NCI-H1417 treated with DMSO at 0.1 percent for 48 hours (cell line): ENCODE measurements at regions not wholly inside any gene's neighbourhood (a gene's known extent, or its start where the extent isn't known, plus 50 kb on each side); places are given as distances from the start of the nearest gene placed in this dataset.
"Not testable (repeated sequence)": the region's sequence is repeated elsewhere in the genome, so short reads cannot be mapped to it uniquely, and the experiment has no call there.

Source experiments
- DNase-seq: peaks from one replicate; lab custom pipeline; 2025; lab: John Stamatoyannopoulos, UW

DNA sequence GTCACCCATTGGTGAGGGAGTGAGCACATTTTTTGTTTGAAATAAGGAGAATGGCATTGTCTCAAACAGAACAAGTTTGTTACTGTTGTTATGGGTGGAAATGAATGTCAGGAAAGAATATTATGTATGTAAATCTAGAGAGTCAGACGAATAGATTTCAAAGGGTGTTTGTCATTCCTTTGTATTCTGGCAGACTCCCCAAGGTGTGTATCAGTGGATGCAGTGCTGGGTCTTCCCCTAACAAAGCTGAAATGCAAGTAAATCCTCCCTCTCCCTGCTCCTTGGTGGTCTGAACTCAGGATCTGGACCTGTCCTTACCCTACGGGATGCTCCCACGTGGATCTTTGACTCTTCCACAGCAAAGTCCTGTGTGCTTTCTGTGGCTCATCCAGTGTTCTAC lies 139.5 kb upstream of the ZNF516 start:
- DNase-seq = no peak

GRCh38 chr18:76633588-76634269 lies 138.7 kb upstream of the ZNF516 start:
- DNase-seq = no peak

- DNase-seq = no peak
Observed at GRCh38 chr18:76627444-76627843, 132.4 kb upstream of the ZNF516 start.

DNA sequence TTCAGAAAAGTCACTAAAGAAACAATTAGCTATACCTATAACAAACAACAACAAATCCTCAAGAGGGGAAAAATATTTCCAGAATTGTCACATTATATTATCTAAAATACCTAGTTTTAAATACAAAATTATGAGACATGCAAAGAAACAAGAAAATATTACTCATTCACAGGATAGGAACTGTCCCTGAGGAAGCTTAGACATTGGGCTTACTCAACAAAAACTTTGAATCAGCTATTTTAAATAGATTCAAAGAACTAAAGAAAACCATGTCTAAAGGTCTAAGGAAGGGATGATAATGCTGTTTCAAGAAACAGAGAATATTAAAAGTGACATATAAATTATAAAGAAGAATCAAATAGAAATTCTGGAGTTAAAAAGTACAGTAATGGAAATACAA lies 131.9 kb upstream of the ZNF516 start:
- DNase-seq = no peak

DNA sequence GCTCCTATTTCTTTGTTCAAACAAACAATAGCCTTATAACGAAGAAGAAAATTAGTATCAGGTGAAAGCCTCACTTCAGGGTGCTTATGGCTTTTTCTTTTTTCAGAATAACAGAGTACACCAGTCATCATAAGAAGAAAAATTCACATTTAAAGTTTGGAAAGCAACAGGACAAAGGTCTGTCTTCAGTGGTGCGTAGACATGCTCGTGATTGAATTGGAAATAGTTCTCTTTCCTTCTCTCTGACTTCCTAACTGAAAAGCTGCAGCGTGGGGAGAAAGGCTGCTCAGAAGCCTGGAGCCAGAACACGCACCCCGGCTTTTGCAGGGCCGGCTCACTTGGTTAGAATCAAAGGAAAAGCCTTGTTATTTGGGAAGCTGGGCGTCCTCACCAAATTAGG lies 127.6 kb upstream of the ZNF516 start:
- DNase-seq = peak; percentile 86

DNA sequence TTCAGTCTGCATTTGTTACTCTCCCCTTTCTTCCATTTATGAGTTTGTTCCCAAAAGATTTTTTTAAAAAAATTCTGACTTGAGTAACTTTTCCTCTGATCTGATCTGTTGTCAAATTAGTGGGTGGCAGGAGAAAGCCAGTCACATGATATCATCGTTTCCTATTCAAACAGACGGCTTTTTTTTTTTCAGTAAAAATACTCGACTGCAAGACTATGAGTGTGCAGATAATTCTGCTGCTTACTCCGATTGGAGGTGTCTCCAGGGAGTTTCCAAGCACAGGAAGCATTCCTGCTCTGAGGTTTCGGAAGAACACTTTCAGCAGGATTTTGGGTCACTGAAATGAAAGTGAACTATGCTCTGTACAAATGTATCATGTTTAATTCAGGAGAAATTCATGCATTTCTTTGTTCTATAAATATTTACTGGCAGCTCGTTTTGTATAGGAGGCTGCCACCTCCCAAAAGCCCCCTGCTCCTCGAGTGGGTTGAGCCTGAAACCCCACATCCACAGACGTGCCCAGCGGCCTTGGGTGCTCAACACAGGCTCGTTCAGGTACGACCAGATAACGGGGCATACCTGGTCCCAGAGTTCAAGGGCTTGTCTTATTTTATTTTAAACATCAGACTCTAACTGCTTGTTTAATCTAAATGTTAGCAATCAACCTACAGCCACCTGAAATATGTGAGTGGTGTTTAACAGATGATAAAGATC lies 126.9 kb upstream of the ZNF516 start:
- DNase-seq = peak; percentile 90

GRCh38 chr18:76621226-76621625 lies 126.2 kb upstream of the ZNF516 start:
- peak; percentile 74 for DNase-seq

- peak; percentile 51 for DNase-seq
Observed at GRCh38 chr18:76620321-76621170, 125.5 kb upstream of the ZNF516 start.

DNA sequence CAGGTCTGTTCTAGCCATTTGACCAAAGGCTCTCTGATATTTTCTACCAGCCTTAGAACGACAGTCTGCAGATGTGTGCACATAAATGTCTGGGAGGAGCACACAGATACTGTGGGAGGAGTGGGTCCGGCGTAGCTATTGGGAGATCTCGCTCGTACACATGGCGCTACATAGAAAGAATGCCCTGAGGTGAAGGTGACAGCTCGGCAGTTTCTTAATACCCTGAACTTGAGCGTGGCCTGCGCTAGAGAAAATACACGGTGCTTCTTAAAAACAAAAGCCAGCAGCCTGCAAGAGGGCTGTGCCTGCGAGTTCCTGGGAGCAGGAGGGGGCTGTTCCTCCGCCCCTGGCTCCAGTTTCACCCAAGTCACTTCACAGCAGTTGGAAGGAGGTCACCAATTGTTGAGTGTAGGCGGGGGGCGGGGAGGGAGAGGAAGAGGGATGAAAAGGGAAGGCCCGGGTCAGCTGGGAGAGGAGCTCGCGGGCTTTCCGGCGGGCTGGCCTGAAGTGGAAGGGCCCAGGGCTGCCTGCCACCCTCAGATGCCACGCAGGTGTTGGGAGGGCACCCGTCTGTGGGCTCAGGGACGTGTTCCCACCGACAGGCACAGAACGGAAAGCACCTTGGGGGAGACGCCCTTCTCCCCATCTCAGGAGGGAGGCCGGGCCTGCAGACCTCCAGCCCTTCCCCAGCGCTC lies 124.7 kb upstream of the ZNF516 start:
- peak; percentile 86 for DNase-seq

- peak; percentile 86 for DNase-seq
Observed at GRCh38 chr18:76619261-76619620, 124.2 kb upstream of the ZNF516 start.

DNA sequence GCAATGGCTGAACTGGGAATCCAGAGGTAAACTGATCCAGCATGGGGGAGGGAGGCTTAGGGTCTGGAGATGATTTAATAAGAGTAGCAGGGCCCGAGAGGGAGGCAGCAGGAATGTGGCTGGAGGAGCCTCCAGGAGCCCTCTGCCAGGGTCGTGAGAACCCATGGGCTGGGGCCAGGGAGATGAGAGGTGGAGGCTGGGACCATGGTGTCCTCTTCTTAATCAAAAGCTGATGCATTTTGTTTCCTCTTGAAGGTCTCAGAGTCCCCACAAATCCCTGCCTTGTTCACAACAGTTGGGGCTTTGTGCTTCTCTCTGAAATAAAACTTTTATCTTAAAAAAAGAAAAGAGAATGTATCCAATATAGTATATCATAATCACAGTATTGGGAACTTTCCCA lies 123.7 kb upstream of the ZNF516 start:
- no peak for DNase-seq

- no peak for DNase-seq
Observed at GRCh38 chr18:76616373-76616772, 121.3 kb upstream of the ZNF516 start.

- DNase-seq = no peak
Observed at GRCh38 chr18:76615065-76615733, 120.2 kb upstream of the ZNF516 start.

GRCh38 chr18:76613755-76614120 lies 118.7 kb upstream of the ZNF516 start:
- DNase-seq = no peak

DNA sequence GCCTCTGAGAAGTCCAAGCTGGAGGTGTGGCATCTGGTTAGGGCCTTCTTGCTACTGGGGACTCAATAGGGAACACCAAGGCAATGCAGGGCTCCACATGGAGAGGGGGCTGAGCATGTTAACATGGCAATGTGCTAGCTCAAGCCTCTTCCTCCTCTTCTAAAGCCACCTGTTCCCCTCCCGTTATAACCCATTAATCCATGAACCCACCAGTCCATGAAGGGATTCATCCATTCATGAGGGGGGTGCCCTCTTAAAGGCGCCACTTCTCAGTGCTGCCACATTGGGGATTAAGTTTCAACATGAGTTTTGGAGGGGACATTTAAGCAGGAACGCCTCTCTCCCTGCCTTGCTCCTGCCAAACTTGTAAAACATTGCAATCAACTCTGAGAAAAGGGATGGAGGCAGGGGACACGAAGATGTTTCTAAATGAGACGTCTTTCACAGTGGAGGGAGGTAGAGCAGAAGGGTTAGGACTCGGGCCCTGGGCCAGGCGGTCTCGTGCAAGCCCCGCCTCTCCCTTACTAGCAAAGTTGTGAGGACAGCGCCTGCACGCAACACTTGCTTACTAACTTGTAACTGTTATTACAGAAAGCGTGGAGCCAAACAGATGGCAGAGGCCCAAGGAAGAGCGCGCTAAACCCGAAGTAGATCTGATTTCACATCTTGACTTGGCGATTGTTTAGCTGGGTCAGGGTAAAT lies 118.2 kb upstream of the ZNF516 start:
- no peak for DNase-seq

- DNase-seq = not testable (repeated sequence)
Observed at GRCh38 chr18:76611750-76612045, 116.7 kb upstream of the ZNF516 start.

DNA sequence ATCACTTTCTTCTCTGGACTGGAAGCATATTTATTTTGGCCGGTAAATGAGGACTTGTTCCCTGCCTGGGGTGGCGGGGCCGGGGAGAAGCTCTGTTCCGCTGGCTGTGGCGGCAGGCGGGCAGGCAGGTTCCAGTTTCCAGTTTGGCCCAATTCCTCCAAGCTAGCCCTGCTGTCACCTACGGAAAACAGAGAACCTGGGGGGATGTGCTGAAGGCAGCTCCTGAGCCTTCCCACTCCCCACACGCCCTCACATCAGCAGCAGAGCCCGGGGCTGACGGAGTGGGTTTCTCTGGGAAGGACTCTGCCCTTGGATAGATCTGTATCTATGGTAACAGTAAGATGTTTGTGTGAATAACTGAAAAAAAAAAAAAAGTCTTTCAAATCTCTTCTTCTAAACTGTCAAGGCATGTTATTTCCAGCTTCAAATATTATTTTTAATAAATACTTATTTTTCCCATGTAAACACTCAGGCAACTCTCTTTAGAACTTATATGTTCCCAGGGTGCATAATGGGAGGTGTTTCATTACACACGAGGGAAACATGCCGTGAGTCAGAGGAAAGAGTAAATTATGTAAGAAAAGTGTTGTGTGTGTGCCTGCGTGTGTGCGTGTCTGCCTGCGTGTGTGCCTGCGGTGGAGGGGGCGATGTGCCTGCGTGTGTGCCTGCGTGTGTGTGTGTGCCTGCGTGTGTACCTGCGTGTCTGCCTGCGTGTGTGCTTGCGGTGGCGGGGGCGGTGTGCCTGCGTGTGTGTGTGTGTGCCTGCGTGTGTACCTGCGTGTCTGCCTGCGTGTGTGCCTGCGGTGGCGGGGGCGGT lies 116.1 kb upstream of the ZNF516 start:
- DNase-seq = no peak

DNA sequence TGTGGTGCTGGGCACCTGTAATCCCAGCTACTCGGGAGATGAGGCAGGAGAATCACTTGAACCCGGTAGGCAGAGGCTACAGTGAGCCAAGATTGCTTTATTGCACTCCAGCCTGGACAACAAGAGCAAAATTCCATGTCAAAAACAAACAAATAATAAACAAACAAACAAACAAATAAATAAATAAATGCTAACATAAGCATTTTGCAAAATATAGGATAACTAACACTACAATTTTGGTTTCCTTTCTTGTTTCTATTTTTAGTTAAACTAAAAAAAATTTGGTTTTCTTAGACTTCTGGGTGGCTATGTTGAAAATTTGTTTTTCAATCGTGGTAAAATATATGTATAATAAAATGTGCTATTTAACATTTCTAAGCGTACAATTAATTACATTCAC lies 115.0 kb upstream of the ZNF516 start:
- DNase-seq = no peak

DNA sequence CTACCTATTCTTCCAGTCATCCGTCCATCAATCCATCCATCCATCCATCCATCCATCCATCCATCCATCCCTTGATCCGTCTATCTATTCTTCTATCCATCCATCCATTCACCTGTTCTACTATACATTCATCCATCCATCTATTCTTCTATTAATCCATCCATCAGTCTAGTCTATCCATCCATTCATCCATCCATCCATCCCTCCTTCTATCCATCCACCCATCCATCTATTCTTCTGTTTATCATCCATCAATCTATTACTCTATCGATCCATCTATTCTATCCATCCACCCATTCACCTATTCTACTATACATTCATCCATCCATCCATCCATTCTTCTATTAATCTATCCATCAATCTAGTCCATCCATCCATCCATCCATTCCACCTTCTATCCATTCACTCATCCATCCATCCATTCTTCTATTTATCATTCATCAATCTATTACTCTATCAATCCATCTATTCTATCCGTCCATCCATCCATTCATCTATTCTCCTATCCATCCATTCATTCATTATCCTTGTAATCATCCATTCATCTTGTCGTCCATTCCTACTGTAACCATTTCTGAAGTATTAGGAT lies 110.4 kb upstream of the ZNF516 start:
- DNase-seq = no peak

GRCh38 chr18:76604935-76605240 lies 109.8 kb upstream of the ZNF516 start:
- no peak for DNase-seq
